GM23338 (cell line): ENCODE measurements at regions not wholly inside any gene's neighbourhood (a gene's known extent, or its start where the extent isn't known, plus 50 kb on each side); places are given as distances from the start of the nearest gene placed in this dataset.

Experiments used
- ATAC-seq: fragments of 200-7000 bp; cut with Tn5 transposase; 3 replicates; pipeline ENCODE4 v1.9.1; 2020
- DNase-seq: peaks from one replicate; pipeline ENCODE4 v3.0.0-alpha.2; 2015; ENCODE audit warnings: low spot score
- H2AFZ ChIP-seq: fragments of 200-600 bp; sonication (generic); 2 replicates; pipeline ENCODE4 v1.8.0; 2016; ENCODE audit warnings: antibody characterized with exemption, mild to moderate bottlenecking, moderate library complexity
- H3F3A ChIP-seq: fragments of 200-600 bp; sonication (generic); replicated peaks from 2 replicates; pipeline ENCODE4 v1.8.0; 2017; ENCODE audit warnings: antibody characterized with exemption, mixed run types, low read depth
- H3K27ac ChIP-seq: fragments of 200-600 bp; sonication (generic); 2 replicates; pipeline ENCODE4 v1.6.1; 2016; ENCODE audit warnings: low read depth
- H3K27me3 ChIP-seq: fragments of 200-600 bp; sonication (generic); 2 replicates; pipeline ENCODE4 v1.8.0; 2016; ENCODE audit warnings: mild to moderate bottlenecking, mixed run types, moderate library complexity; ENCODE audit not compliant: insufficient read depth
- H3K36me3 ChIP-seq: fragments of 200-600 bp; sonication (generic); 2 replicates; pipeline ENCODE4 v1.8.0; 2016; ENCODE audit warnings: mild to moderate bottlenecking; ENCODE audit not compliant: insufficient read depth
- H3K4me1 ChIP-seq: fragments of 200-600 bp; sonication (generic); 2 replicates; pipeline ENCODE4 v1.8.0; 2016; ENCODE audit warnings: mild to moderate bottlenecking, moderate library complexity; ENCODE audit not compliant: insufficient read depth
- H3K4me2 ChIP-seq: fragments of 200-600 bp; sonication (generic); 2 replicates; pipeline ENCODE4 v1.7.1; 2017; ENCODE audit warnings: mixed run types
- H3K4me3 ChIP-seq: fragments of 200-600 bp; sonication (generic); 2 replicates; pipeline ENCODE4 v1.6.1; 2016; ENCODE audit warnings: mixed run types
- H3K79me2 ChIP-seq: fragments of 200-600 bp; sonication (generic); replicated peaks from 2 replicates; pipeline ENCODE4 v1.8.0; 2017; ENCODE audit warnings: mild to moderate bottlenecking; ENCODE audit not compliant: insufficient read depth
- H3K9me2 ChIP-seq: fragments of 200-600 bp; sonication (generic); 2 replicates; pipeline ENCODE4 v1.8.0; 2017; ENCODE audit not compliant: insufficient read depth
- H4K20me1 ChIP-seq: fragments of 200-600 bp; sonication (generic); replicated peaks from 2 replicates; pipeline ENCODE4 v1.8.0; 2017; ENCODE audit warnings: mild to moderate bottlenecking; ENCODE audit not compliant: insufficient read depth
- H3K27ac Mint-ChIP-seq: 2 replicates; pipeline ENCODE4 v1.8.0; 2020; ENCODE audit warnings: inconsistent platforms, mild to moderate bottlenecking, moderate library complexity, mixed read lengths
- H3K27me3 Mint-ChIP-seq: 3 replicates; pipeline ENCODE4 v1.8.0; 2022; ENCODE audit warnings: low read depth, mild to moderate bottlenecking, moderate library complexity, mixed read lengths, inconsistent platforms; ENCODE audit not compliant: insufficient read depth, poor library complexity
- H3K36me3 Mint-ChIP-seq: 3 replicates; pipeline ENCODE4 v1.8.0; 2021; ENCODE audit warnings: low read depth, mild to moderate bottlenecking, inconsistent platforms, moderate library complexity, mixed read lengths
- H3K4me1 Mint-ChIP-seq: 3 replicates; pipeline ENCODE4 v1.8.0; 2020; ENCODE audit warnings: mild to moderate bottlenecking, inconsistent platforms, mixed read lengths
- H3K4me3 Mint-ChIP-seq: 3 replicates; pipeline ENCODE4 v1.8.0; 2021; ENCODE audit warnings: moderate library complexity, mild to moderate bottlenecking, inconsistent platforms, mixed read lengths
- H3K9me3 Mint-ChIP-seq: 3 replicates; pipeline ENCODE4 v1.8.0; 2020; ENCODE audit warnings: moderate library complexity, mild to moderate bottlenecking, inconsistent platforms, mixed read lengths
- CREB1 ChIP-seq: fragments of 250-450 bp; sonication (Bioruptor Pico); IDR thresholded peaks from 2 replicates; pipeline ENCODE4 v1.5.0; 2020; ENCODE audit warnings: low read depth, mild to moderate bottlenecking, moderate library complexity
- ETS1 ChIP-seq: IDR thresholded peaks from 2 replicates; pipeline ENCODE4 v1.6.1; 2016; ENCODE audit warnings: antibody characterized with exemption
- EZH2 ChIP-seq: fragments of 200-600 bp; sonication (generic); IDR thresholded peaks from one replicate; pipeline ENCODE4 v1.8.0; 2017; ENCODE audit warnings: antibody characterized with exemption, mild to moderate bottlenecking, low read depth; ENCODE audit not compliant: unreplicated experiment
- EZH2phosphoT487 ChIP-seq: fragments of 200-600 bp; sonication (generic); IDR thresholded peaks from one replicate; pipeline ENCODE4 v1.8.1; 2018; ENCODE audit warnings: antibody characterized with exemption; ENCODE audit not compliant: unreplicated experiment
- JUNB ChIP-seq: IDR thresholded peaks from one replicate; pipeline ENCODE4 v1.6.1; 2016; ENCODE audit warnings: antibody characterized with exemption; ENCODE audit not compliant: unreplicated experiment
- NANOG ChIP-seq: IDR thresholded peaks from 2 replicates; pipeline ENCODE4 v1.6.1; 2016; ENCODE audit warnings: antibody characterized with exemption, borderline replicate concordance
- POLR2AphosphoS5 ChIP-seq: IDR thresholded peaks from 2 replicates; pipeline ENCODE4 v1.6.1; 2016; ENCODE audit warnings: antibody characterized with exemption, low read depth
- STAT1 ChIP-seq: IDR thresholded peaks from one replicate; pipeline ENCODE4 v1.6.1; 2016; ENCODE audit warnings: antibody characterized with exemption; ENCODE audit not compliant: unreplicated experiment
- ZNF114 ChIP-seq: fragments of 250-450 bp; sonication (Bioruptor Pico); IDR thresholded peaks from 2 replicates; pipeline ENCODE4 v1.5.0; 2020; ENCODE audit warnings: mild to moderate bottlenecking, moderate library complexity
- ZNF331 ChIP-seq: fragments of 250-450 bp; sonication (Bioruptor Pico); IDR thresholded peaks from 2 replicates; pipeline ENCODE4 v1.5.0; 2020; ENCODE audit warnings: low read depth, mild to moderate bottlenecking, moderate library complexity
- ZNF462 ChIP-seq: fragments of 250-450 bp; sonication (Bioruptor Pico); IDR thresholded peaks from 2 replicates; pipeline ENCODE4 v1.5.0; 2020; ENCODE audit warnings: mild to moderate bottlenecking, moderate library complexity
- TF ChIP-seq, protein P1 (sequence below), 2 experiments: fragments of 200-600 bp in 1 of 2; sonication (generic) in 1 of 2; conservative IDR thresholded peaks; 2 replicates each; pipeline versions ENCODE4 v1.5.1 to v1.6.1; 2016 to 2017; ENCODE audit warnings: antibody characterized with exemption in 2 of 2, low read depth in 2 of 2, mild to moderate bottlenecking in 2 of 2, moderate library complexity in 1 of 2
- TF ChIP-seq, protein P2 (sequence below): IDR thresholded peaks from one replicate; pipeline ENCODE4 v1.6.1; 2018; ENCODE audit warnings: antibody characterized with exemption; ENCODE audit not compliant: unreplicated experiment

DNA sequence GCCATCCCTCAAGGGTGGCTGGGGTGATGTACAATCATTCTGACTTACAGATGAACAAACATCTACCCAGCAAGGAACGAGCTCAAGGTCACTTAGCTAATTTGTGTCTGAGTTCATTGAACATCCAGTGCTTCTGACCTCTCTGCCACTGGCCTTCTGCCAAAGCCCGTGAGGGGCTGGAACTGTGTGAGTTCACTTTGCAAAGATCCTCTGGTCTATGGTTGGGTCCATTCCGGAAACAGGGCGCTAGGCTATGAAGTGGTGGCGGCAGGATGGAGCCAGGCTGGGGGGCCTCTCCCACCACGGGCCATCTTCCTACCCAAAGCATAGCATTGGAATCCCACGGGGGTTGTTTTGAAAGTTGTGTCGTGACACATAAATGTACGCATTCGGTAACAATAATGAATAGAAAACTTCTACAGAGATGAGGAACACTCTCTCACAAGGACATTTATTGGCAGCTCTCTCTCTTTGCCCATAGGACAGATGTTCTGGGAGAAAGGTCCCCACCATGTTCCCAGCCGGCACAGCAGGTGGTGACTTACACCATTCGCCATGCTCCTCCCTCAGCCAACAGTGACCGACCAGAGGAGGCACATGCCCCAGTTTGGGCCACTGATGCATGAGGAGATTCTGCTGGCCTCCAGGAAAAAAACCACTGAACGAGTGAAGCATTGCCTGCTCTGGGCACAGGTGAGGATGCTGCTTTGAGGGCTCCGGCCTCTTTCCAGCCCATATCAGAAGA, 214.7 kb upstream of the CHRNA7 start:
- Mint-ChIP-seq H3K4me3 (no peak overlapping the region), H3K27me3 (peaks cover 2% of the 10 kb centered on the region)
- no peak overlapping the region for H3K27ac ChIP-seq

More for the DNA sequence above, 214.7 kb upstream of the CHRNA7 start:
- H3K4me3 ChIP-seq: no peak overlapping the region
- DNase-seq (no peak), ATAC-seq (no peak)
- TF ChIP-seq ETS1: no peak
- TF ChIP-seq, protein P1, sequence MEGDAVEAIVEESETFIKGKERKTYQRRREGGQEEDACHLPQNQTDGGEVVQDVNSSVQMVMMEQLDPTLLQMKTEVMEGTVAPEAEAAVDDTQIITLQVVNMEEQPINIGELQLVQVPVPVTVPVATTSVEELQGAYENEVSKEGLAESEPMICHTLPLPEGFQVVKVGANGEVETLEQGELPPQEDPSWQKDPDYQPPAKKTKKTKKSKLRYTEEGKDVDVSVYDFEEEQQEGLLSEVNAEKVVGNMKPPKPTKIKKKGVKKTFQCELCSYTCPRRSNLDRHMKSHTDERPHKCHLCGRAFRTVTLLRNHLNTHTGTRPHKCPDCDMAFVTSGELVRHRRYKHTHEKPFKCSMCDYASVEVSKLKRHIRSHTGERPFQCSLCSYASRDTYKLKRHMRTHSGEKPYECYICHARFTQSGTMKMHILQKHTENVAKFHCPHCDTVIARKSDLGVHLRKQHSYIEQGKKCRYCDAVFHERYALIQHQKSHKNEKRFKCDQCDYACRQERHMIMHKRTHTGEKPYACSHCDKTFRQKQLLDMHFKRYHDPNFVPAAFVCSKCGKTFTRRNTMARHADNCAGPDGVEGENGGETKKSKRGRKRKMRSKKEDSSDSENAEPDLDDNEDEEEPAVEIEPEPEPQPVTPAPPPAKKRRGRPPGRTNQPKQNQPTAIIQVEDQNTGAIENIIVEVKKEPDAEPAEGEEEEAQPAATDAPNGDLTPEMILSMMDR (conservative IDR thresholded peaks at IDR 0.05; ENCODE audit: low read depth in 2 of 2): no peak
- TF ChIP-seq JUNB: no peak
- TF ChIP-seq ZNF462 (CRISPR knock-in tag): no peak
- no peak for TF ChIP-seq EZH2phosphoT487
- no peak for TF ChIP-seq CREB1 (CRISPR knock-in tag)
- no peak for TF ChIP-seq POLR2AphosphoS5
- TF ChIP-seq, protein P2, sequence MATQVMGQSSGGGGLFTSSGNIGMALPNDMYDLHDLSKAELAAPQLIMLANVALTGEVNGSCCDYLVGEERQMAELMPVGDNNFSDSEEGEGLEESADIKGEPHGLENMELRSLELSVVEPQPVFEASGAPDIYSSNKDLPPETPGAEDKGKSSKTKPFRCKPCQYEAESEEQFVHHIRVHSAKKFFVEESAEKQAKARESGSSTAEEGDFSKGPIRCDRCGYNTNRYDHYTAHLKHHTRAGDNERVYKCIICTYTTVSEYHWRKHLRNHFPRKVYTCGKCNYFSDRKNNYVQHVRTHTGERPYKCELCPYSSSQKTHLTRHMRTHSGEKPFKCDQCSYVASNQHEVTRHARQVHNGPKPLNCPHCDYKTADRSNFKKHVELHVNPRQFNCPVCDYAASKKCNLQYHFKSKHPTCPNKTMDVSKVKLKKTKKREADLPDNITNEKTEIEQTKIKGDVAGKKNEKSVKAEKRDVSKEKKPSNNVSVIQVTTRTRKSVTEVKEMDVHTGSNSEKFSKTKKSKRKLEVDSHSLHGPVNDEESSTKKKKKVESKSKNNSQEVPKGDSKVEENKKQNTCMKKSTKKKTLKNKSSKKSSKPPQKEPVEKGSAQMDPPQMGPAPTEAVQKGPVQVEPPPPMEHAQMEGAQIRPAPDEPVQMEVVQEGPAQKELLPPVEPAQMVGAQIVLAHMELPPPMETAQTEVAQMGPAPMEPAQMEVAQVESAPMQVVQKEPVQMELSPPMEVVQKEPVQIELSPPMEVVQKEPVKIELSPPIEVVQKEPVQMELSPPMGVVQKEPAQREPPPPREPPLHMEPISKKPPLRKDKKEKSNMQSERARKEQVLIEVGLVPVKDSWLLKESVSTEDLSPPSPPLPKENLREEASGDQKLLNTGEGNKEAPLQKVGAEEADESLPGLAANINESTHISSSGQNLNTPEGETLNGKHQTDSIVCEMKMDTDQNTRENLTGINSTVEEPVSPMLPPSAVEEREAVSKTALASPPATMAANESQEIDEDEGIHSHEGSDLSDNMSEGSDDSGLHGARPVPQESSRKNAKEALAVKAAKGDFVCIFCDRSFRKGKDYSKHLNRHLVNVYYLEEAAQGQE: no peak
- TF ChIP-seq ZNF331 (CRISPR knock-in tag): no peak
- no peak for TF ChIP-seq ZNF114 (CRISPR knock-in tag)
- TF ChIP-seq NANOG: no peak
- no peak for TF ChIP-seq EZH2
- TF ChIP-seq STAT1: no peak
- H3K27ac Mint-ChIP-seq: no peak overlapping the region
- no peaks in the 10 kb centered on the region for H4K20me1 ChIP-seq
- no peaks in the 10 kb centered on the region for H3K27me3 ChIP-seq
- H3K9me3 Mint-ChIP-seq: no peaks in the 10 kb centered on the region
- no peaks in the 10 kb centered on the region for H3K9me2 ChIP-seq
- H3K4me1 Mint-ChIP-seq: no peaks in the 10 kb centered on the region
- H3K79me2 ChIP-seq: no peaks in the 10 kb centered on the region
- H3K4me1 ChIP-seq: no peaks in the 10 kb centered on the region
- no peak overlapping the region for H2AFZ ChIP-seq
- no peak overlapping the region for H3K4me2 ChIP-seq
- no peaks in the 10 kb centered on the region for H3F3A ChIP-seq
- no peaks in the 10 kb centered on the region for H3K36me3 ChIP-seq
- no peaks in the 10 kb centered on the region for H3K36me3 Mint-ChIP-seq
